Cerebellar cortex (tissue), 1 donor: ENCODE measurements at regions not wholly inside any gene's neighbourhood (a gene's known extent, or its start where the extent isn't known, plus 50 kb on each side); places are given as distances from the start of the nearest gene placed in this dataset.

Experiments
- DNase-seq: peaks from one replicate; pipeline ENCODE4 v3.0.0-alpha.2; 2015; ENCODE audit warnings: low spot score

GRCh38 chr6:150712505-150713252 lies 113.0 kb downstream of the PLEKHG1 start:
- no peak for DNase-seq

DNA sequence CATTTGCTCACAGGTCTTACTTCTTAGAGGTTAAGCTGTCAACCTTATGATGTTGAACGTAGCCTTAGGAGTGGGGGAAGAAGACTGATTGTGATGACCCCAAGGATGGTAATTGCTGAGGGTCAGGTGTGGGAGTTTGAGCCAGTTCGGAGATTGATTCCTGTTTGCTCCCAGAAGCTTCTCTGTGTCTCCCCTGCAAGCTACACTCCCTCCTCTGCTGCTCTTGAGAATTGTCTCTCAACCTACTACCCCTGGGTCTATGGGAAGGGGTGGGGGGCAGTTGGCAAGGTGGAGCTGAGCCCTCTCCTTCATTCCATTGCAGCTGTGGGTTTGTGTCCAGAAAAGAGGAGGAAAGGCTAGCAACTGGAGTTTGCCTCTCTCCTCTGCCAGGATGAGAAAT lies 113.8 kb downstream of the PLEKHG1 start:
- DNase-seq, result no peak

DNA sequence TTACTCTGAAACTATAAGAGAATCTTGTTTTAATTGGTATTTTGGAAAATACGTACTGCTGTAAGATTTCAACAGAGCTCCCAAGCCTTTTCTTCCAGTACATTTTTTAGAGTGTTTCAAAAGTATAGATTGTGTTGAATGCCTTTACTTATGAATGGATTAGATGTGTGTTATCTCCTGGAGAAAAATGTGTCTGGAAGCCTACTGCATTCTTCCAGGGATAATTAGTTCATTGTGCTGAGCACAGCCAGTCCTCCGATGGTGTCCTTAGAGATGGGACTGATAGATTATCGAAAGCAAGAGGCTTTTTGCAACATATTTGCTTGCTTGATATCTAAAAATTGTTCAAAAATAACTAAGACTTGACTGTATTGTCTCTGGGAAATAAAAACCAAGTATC lies 114.2 kb downstream of the PLEKHG1 start:
- no peak for DNase-seq

DNA sequence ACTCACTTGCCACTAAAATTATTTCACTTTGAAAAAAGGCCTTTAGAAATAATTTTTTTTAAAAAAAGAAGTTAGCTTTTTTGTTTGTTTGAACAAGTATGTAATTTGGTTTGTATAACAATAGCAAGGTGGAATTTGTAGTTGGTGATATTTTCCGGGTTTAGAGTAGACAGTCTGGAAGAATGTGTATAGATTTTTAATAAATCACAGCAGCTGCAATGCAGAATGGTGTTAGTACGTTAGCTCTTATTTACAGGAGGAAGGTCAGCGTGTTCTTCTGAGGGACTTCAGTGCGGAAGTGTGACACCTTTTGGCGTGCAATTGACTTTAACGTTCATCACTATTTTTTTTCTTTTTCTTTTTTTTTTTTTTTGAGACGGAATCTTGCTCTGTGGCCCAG lies 115.4 kb downstream of the PLEKHG1 start:
- no peak for DNase-seq

DNA sequence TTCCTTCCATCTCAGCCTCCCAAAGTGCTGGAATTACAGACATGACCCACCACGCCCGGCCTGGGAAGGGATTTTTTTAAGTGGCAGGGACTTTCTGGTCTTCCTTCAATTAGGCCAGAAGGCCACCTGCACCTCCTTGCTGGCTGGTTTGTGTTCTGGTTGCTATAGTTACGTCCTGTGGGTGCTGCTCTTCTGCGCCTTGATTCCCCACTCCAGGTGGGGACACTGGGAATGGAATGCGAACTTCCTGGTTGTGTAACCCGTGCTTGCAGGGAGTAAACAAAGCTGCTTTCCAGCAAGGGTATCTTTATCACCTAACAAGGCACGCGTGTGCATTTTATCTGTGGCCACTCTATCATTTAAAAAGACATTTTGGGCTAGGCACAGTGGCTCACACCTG lies 117.7 kb downstream of the PLEKHG1 start:
- no peak for DNase-seq

- DNase-seq, result no peak
Observed at GRCh38 chr6:150719099-150719766, 119.5 kb downstream of the PLEKHG1 start.

- no peak for DNase-seq
Observed at GRCh38 chr6:150719831-150720230, 120.1 kb downstream of the PLEKHG1 start.

DNA sequence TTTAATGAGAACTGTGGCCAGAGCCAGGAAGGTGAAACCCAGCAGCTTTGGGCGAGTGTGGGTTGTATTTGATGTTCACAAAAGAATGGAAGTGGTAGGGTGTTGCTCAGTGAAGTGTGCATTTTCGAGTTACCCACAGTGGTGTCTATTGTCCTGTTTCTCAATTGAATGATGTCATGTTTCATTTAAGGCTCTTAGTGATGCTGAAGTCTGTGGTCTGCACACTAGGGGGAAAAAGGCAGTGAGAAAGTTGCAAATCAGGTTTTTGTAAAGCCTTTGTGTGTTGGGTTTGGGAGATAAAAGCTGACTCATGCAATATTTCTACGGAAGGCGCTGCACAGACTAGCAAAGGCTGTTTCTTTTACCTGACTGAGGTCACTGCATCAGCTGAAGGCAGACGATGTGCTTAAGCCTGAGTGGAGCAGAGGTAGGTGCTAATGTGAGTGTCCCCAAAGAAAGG lies 121.1 kb downstream of the PLEKHG1 start:
- DNase-seq, result no peak

DNA sequence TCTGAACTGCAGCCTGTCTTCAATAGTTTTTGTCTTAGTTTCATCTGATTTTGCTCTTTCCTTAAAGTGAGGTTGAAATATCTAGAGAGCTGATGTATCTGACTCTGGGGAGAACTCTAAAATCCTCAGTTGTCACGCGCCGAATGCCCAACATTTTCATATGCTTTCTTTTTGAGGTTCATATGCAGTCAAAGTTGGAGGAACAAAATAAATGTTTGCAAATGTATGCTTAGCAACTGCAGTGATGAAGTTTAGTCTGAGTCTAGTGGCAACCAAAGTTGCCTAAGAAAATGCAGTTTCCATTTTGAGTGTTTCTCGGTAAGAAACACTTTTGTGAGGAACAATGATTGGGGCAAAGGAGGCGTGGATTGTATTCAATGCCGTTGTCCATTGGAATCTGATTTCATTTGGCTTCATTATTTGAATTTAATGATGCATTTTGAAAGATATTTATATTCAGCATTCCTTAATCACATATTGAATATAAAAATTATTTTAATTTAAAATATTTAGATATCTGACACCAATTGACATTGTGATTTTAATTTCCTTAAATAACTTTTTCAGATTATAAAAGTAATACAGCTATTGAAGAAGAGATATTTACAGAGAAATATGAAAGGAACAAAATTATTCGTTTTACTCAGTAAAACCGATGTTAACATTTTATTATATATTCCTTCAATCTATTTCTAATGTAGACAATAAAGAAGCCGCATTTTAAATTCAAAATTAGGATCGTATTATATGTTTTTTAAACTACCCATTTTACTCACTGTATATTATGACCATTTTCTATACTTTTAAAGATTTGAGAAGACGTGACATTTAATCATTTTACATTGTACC lies 122.0 kb downstream of the PLEKHG1 start:
- no peak for DNase-seq

DNA sequence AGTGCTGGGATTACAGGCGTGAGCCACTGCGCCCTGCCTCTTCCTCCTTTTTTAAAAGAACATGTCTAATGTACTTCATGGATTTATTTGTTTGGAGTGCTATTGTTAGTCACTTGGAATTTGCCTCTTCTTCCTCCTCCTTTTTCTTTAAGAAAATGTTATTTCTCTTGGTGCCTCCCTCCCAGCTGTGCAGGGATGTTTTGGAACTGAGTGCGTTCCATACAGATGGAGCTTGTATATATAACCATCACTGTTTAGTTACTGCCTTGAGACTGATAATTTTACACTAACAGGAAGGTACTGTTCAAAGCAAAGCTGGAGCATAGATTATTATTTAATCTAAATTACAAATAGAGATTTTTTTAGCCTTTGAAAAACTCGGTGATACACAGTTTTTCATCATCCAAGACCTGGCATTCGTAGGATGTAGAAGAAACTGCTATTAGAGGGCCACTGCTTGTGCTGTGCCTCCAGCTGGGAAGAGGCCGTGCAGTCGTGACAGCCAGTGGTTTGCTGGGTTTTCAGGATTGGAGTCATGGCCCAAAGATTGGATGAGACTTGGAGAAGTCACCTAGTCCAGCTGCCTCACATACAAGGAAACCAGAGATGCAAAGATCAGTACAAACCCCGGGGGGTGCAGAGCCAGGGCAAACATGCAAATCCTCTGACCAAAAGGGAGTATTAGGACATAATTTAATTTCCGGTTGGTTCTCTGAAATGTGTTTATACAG lies 123.1 kb downstream of the PLEKHG1 start:
- no peak for DNase-seq

- no peak for DNase-seq
Observed at GRCh38 chr6:150723345-150723658, 123.6 kb downstream of the PLEKHG1 start.

- no peak for DNase-seq
Observed at GRCh38 chr6:150723857-150724256, 124.2 kb downstream of the PLEKHG1 start.

DNA sequence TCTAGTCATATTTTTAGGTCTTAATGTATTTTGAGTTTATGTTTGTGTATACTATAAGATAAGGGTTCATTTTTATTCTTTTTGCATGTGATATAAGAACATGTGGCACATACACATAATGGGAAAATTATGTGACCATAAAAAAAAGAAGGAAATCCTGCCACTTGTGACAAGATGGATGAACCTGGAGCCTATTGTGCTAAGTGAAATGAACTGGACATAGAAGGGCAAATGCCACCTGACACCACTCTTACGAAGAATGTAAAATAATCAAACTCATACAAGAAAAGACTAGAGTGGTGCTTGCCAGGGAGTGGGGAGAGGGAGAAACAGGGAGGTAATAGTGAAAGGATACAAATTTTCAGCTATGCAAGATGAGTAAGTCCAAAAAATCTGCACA lies 126.1 kb downstream of the PLEKHG1 start:
- no peak for DNase-seq

GRCh38 chr6:150729188-150729748 lies 129.6 kb downstream of the PLEKHG1 start:
- DNase-seq, result no peak

DNA sequence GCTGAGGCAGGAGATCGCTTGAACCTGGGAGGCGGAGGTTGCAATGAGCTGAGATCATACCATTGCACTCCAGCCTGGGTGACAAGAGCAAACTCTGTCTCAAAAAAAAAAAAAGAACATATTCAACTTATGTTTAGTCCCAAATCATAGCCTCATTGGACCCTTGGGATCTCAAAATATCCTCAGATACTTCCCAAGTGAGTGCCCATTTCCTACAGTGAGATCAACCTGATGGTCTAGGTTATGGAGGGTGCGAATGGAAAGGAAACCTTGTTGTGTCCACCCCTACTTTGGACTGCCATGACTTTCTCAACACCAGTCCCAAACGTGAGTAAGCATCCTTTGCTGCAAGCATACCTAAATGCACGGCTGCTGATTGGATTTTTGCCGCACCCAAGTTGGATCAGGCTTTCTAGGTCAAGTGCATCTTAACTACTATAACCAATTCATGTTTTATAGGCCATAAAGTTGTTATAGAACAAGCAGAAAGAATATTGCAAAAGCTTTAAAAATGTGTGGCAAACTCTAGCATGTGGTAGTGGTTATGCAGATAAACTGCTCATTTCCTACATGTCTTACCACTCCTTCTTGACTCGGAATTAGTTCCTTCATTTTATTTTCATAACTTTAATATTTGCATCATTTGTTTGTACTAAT lies 131.2 kb downstream of the PLEKHG1 start:
- no peak for DNase-seq

- DNase-seq, result no peak
Observed at GRCh38 chr6:150732765-150733539, 132.6 kb upstream of the MTHFD1L start.

DNA sequence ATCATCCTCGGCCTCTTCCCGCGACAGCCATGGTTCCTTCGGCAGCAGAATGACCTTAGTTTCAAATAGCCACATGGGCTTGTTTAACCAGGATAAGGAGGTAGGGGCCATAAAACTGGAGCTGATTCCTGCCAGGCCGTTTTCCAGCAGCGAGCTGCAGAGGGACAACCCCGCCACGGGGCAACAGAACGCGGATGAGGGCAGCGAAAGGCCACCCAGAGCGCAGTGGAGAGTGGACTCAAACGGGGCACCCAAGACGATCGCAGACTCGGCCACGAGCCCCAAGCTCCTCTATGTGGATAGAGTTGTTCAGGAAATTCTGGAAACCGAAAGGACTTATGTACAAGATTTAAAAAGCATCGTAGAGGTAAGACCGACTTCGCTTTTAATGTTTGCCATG lies 131.8 kb upstream of the MTHFD1L start:
- DNase-seq, result no peak

DNA sequence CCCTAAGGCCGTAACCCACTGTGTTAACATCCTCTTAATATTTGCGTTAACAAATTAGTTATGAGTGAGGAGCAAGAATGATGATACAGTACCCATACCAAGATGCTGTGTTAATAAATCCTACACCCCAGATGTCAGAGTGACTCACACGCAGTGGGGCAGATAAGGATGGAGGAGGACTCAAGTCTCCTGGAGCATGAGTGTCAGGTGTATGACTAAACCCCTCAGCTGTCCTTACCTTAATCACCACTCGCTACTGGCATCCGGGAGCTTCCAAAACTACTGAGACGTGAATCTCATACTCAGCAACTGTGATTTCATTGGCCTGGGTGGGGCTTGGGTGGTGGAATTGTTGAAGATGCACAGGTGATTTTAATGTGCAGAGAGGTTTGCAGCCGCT lies 131.3 kb upstream of the MTHFD1L start:
- no peak for DNase-seq

DNA sequence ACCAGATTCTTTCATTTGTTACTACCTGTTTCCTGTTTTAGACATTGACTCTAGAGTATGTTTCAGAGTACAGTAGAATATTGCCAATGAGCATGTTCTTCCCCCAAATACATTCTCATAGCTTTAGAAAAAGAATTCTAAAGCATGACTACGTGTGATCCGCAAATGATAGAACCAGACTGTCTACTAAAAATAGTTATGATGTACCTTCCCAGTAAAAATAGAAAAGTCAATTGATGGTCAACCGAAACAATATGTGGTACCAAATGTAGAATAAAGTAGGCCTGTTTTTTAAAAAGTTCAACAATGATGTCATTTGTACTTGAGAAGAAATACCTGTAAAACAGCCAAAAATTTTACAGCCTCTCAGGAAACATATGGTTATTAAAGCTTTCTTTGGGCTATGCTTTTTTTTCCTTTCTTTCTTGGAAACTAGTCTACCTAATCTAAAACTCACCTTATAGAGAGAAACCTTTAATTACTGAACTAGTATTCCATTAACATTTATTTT lies 130.1 kb upstream of the MTHFD1L start:
- DNase-seq, result no peak

GRCh38 chr6:150738092-150738629 lies 127.3 kb upstream of the MTHFD1L start:
- DNase-seq, result no peak
